HG03175 (cell line): ENCODE measurements at regions not wholly inside any gene's neighbourhood (a gene's known extent, or its start where the extent isn't known, plus 50 kb on each side); places are given as distances from the start of the nearest gene placed in this dataset.

ENCODE experiments used
- ATAC-seq: cut with Tn5 transposase; IDR thresholded peaks from one replicate; pipeline ENCODE4 v1.9.1; 2021; ENCODE audit warnings: mild to moderate bottlenecking, moderate library complexity; ENCODE audit not compliant: unreplicated experiment

- no peak for ATAC-seq
These were observed 605.8 kb upstream of the MGMT start for GRCh38 chr10:128861018-128861901.

- no peak for ATAC-seq
These were observed 603.6 kb upstream of the MGMT start for GRCh38 chr10:128863411-128863810.

- ATAC-seq: no peak
These were observed 603.1 kb upstream of the MGMT start for GRCh38 chr10:128863823-128864405.

- ATAC-seq: no peak
These were observed 602.3 kb upstream of the MGMT start for GRCh38 chr10:128864554-128865295.

GRCh38 chr10:128865436-128866195 lies 601.4 kb upstream of the MGMT start:
- no peak for ATAC-seq

- no peak for ATAC-seq
These were observed 600.5 kb upstream of the MGMT start for GRCh38 chr10:128866551-128866950.

GRCh38 chr10:128867210-128867609 lies 599.8 kb upstream of the MGMT start:
- no peak for ATAC-seq

GRCh38 chr10:128867819-128868218 lies 599.2 kb upstream of the MGMT start:
- no peak for ATAC-seq

- no peak for ATAC-seq
These were observed 598.6 kb upstream of the MGMT start for GRCh38 chr10:128868481-128868880.

- no peak for ATAC-seq
These were observed 597.8 kb upstream of the MGMT start for GRCh38 chr10:128869101-128869749.

GRCh38 chr10:128870830-128871597 lies 596.0 kb upstream of the MGMT start:
- ATAC-seq: no peak

GRCh38 chr10:128871671-128872231 lies 595.3 kb upstream of the MGMT start:
- no peak for ATAC-seq

- ATAC-seq: no peak
These were observed 593.5 kb upstream of the MGMT start for GRCh38 chr10:128873411-128874054.

GRCh38 chr10:128874331-128874730 lies 592.7 kb upstream of the MGMT start:
- ATAC-seq: no peak

- ATAC-seq: no peak
These were observed 591.9 kb upstream of the MGMT start for GRCh38 chr10:128875030-128875744.

GRCh38 chr10:128875956-128876736 lies 590.9 kb upstream of the MGMT start:
- ATAC-seq: no peak

- no peak for ATAC-seq
These were observed 589.9 kb upstream of the MGMT start for GRCh38 chr10:128877141-128877540.

GRCh38 chr10:128877936-128878335 lies 589.1 kb upstream of the MGMT start:
- ATAC-seq: no peak
